ENCODE measurements at regions not wholly inside any gene's neighbourhood (a gene's known extent, or its start where the extent isn't known, plus 50 kb on each side); places are given as distances from the start of the nearest gene placed in this dataset.

GRCh38 chr5:66411701-66412100 is 184.5 kb upstream of the MAST4 start:
- Histone ChIP-seq H3K79me2 (ENCODE audit: low read depth) (no peaks in the 10 kb centered on the region), H3K4me2 (no peak overlapping the region), H3F3A (ENCODE audit: insufficient read depth, low read depth) (no peaks in the 10 kb centered on the region), H4K20me1 (ENCODE audit: insufficient read depth) (no peaks in the 10 kb centered on the region), H3K9me2 (ENCODE audit: insufficient read depth) (no peaks in the 10 kb centered on the region), H3K27me3 (ENCODE audit: insufficient read depth, low read depth) (0 out of 2 replicates have a peak, but pooled peaks cover 4% of the 10 kb centered on the region), H3K9me3 (ENCODE audit: insufficient read depth, low read depth) (no peaks in the 10 kb centered on the region), H3K4me1 (replicated peaks; ENCODE audit: insufficient read depth) (no peaks in the 10 kb centered on the region), H3K36me3 (ENCODE audit: low read depth) (no peaks in the 10 kb centered on the region), H3K4me3 (no peak overlapping the region), H3K27ac (no peak overlapping the region), H2AFZ (no peak overlapping the region)
- intact Hi-C loops (cut with micrococcal nuclease; ENCODE audit: unreplicated experiment) = no loop called here
- DNase-seq = no peak
- TF ChIP-seq CTCF (conservative IDR thresholded peaks at IDR 0.05) = no peak
- TF ChIP-seq EZH2 (IDR thresholded peaks at IDR 0.05; ENCODE audit: low read depth) = no peak
- ChIA-PET CTCF (no interaction called here), POLR2A (ENCODE audit: unreplicated experiment) (no interaction called here)
- BruUV-seq (replicated peaks) = no TSS peak

GRCh38 chr5:66413931-66414330 is 182.3 kb upstream of the MAST4 start:
- H3K27me3 ChIP-seq (ENCODE audit: insufficient read depth, low read depth) = no peaks in the 10 kb centered on the region
- no peak for TF ChIP-seq EZH2 (IDR thresholded peaks at IDR 0.05; ENCODE audit: low read depth)
- no peak for TF ChIP-seq CTCF (conservative IDR thresholded peaks at IDR 0.05)
- no TSS peak for BruUV-seq (replicated peaks)
- no peaks in the 10 kb centered on the region for H4K20me1 ChIP-seq (ENCODE audit: insufficient read depth)
- CTCF ChIA-PET = no interaction called here
- no peak overlapping the region for H3K4me3 ChIP-seq
- H3K9me2 ChIP-seq (ENCODE audit: insufficient read depth) = no peaks in the 10 kb centered on the region
- no peaks in the 10 kb centered on the region for H3K4me1 ChIP-seq (replicated peaks; ENCODE audit: insufficient read depth)
- DNase-seq = no peak
- H3K79me2 ChIP-seq (ENCODE audit: low read depth) = no peaks in the 10 kb centered on the region
- POLR2A ChIA-PET (ENCODE audit: unreplicated experiment) = no interaction called here
- no peak overlapping the region for H3K4me2 ChIP-seq
- no peak overlapping the region for H3K27ac ChIP-seq
- H3F3A ChIP-seq (ENCODE audit: insufficient read depth, low read depth) = no peaks in the 10 kb centered on the region
- no peaks in the 10 kb centered on the region for H3K36me3 ChIP-seq (ENCODE audit: low read depth)
- H3K9me3 ChIP-seq (ENCODE audit: insufficient read depth, low read depth) = no peaks in the 10 kb centered on the region
- intact Hi-C loops (cut with micrococcal nuclease; ENCODE audit: unreplicated experiment) = no loop called here
- H2AFZ ChIP-seq = no peak overlapping the region

GRCh38 chr5:66415208-66415607 is 181.0 kb upstream of the MAST4 start:
- Histone ChIP-seq H4K20me1 (ENCODE audit: insufficient read depth) (no peaks in the 10 kb centered on the region), H3K4me3 (no peak overlapping the region), H3K4me1 (replicated peaks; ENCODE audit: insufficient read depth) (no peaks in the 10 kb centered on the region), H3K36me3 (ENCODE audit: low read depth) (no peaks in the 10 kb centered on the region), H3K9me2 (ENCODE audit: insufficient read depth) (no peaks in the 10 kb centered on the region), H3K79me2 (ENCODE audit: low read depth) (no peaks in the 10 kb centered on the region), H2AFZ (no peak overlapping the region), H3K4me2 (no peak overlapping the region), H3K27me3 (ENCODE audit: insufficient read depth, low read depth) (no peaks in the 10 kb centered on the region), H3K9me3 (ENCODE audit: insufficient read depth, low read depth) (no peaks in the 10 kb centered on the region), H3K27ac (no peak overlapping the region), H3F3A (ENCODE audit: insufficient read depth, low read depth) (no peaks in the 10 kb centered on the region)
- DNase-seq = no peak
- CTCF ChIA-PET = no interaction called here
- POLR2A ChIA-PET (ENCODE audit: unreplicated experiment) = no interaction called here
- no peak for TF ChIP-seq EZH2 (IDR thresholded peaks at IDR 0.05; ENCODE audit: low read depth)
- no peak for TF ChIP-seq CTCF (conservative IDR thresholded peaks at IDR 0.05)
- intact Hi-C loops (cut with micrococcal nuclease; ENCODE audit: unreplicated experiment) = no loop called here
- no TSS peak for BruUV-seq (replicated peaks)

Measured in PC-9 (cell line).